NT2/D1 (cell line): ENCODE measurements at regions not wholly inside any gene's neighbourhood (a gene's known extent, or its start where the extent isn't known, plus 50 kb on each side); places are given as distances from the start of the nearest gene placed in this dataset.

Experiments
- SUZ12 ChIP-seq: IDR thresholded peaks from 2 replicates; pipeline ENCODE4 v1.6.1; 2011; ENCODE audit not compliant: insufficient read length, insufficient read depth; ENCODE audit errors: extremely low read depth
- YY1 ChIP-seq: IDR thresholded peaks from 2 replicates; pipeline ENCODE4 v1.6.1; 2011; ENCODE audit not compliant: insufficient read length, insufficient read depth
- ZNF274 ChIP-seq: IDR thresholded peaks from 2 replicates; pipeline ENCODE4 v1.6.1; 2011; ENCODE audit warnings: mild to moderate bottlenecking, low read depth, low read length

DNA sequence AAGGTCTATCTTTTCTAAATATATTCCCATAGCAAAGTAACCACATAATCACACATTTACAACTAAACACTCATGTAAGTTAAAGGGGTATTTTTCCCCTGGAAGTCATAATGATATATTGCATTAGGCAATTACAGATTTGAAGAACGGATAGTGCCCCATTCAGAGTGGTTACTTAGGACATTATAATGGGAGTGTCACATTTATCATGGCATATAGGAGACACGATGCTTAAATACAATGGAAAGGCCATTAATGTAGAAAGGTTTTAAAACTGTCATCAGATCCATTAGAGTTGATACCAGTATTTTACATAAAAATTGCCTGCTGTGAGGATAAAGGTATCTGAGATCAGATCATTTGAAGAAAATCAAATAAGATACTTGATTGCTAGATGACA, 582.0 kb upstream of the SEMA6D start:
- TF ChIP-seq ZNF274 (no peak), SUZ12 (no peak), YY1 (no peak)
